ENCODE measurements at regions not wholly inside any gene's neighbourhood (a gene's known extent, or its start where the extent isn't known, plus 50 kb on each side); places are given as distances from the start of the nearest gene placed in this dataset.

- Mint-ChIP-seq H3K4me3 (no peak overlapping the region), H3K27me3 (ENCODE audit: low read depth in 3 of 3) (no peaks in the 10 kb centered on the region), H3K27ac (no peak overlapping the region), H3K4me1 (no peaks in the 10 kb centered on the region), H3K9me3 (peaks cover 12 to 59% (median 32%) of the 10 kb centered on the region in 6 donors), H3K36me3 (no peaks in the 10 kb centered on the region)
- no peak for DNase-seq
These were observed 652.5 kb downstream of the AMY1C start for GRCh38 chr1:104402178-104402577.

GRCh38 chr1:104403883-104404282 lies 654.2 kb downstream of the AMY1C start:
- no peak overlapping the region for H3K4me3 Mint-ChIP-seq
- no peaks in the 10 kb centered on the region for H3K4me1 Mint-ChIP-seq
- peaks cover 2 to 52% (median 32%) of the 10 kb centered on the region in 6 donors for H3K9me3 Mint-ChIP-seq
- H3K36me3 Mint-ChIP-seq = no peaks in the 10 kb centered on the region
- H3K27me3 Mint-ChIP-seq (ENCODE audit: low read depth in 3 of 3) = no peaks in the 10 kb centered on the region
- H3K27ac Mint-ChIP-seq = no peak overlapping the region
- no peak for DNase-seq

DNA sequence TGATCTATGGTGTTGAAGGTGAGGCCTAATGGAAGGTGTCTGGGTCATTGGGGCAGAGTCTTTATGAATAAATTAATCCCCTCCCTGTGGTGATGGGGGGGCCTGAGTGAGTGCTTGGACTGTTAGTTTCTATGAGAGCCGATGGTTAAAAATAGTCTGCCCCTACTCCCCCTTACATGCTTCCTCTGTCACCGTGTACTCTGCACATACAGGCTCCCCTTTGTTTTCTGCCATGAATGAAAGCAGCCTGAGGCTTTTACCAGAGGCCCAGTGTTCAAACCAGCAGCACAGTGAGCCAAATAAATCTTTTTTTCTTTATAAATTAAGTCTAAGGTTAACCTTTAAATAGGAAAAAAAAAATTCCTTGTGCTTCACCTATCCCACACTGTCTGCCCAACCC lies 657.0 kb downstream of the AMY1C start:
- peaks cover 2 to 52% (median 29%) of the 10 kb centered on the region in 6 donors for H3K9me3 Mint-ChIP-seq
- H3K4me3 Mint-ChIP-seq = no peak overlapping the region
- no peak for DNase-seq
- no peaks in the 10 kb centered on the region for H3K27me3 Mint-ChIP-seq (ENCODE audit: low read depth in 3 of 3)
- H3K36me3 Mint-ChIP-seq = no peaks in the 10 kb centered on the region
- no peaks in the 10 kb centered on the region for H3K4me1 Mint-ChIP-seq
- no peak overlapping the region for H3K27ac Mint-ChIP-seq

DNA sequence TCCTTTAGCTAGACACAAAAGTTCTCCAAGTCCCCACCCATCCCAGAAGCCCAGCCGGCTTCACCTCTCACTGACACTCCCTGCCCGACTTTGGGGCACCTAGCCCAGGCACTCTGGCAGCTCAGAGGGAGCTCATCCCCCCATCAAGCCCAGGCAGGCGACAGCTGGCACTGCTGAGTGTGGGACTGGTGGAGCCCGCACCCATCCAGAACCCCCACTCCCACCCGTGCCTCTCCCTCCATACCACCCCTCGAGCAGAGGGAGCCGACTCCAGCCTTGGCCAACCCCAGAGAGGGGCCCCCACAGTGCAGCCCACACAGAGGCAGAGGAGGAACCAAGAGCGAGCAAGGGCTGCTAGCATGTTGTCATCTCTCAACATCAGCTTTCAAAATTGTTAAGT lies 658.6 kb downstream of the AMY1C start:
- H3K27ac Mint-ChIP-seq = no peak overlapping the region
- H3K4me1 Mint-ChIP-seq = no peaks in the 10 kb centered on the region
- no peaks in the 10 kb centered on the region for H3K27me3 Mint-ChIP-seq (ENCODE audit: low read depth in 3 of 3)
- peaks cover 2 to 47% (median 32%) of the 10 kb centered on the region in 6 donors for H3K9me3 Mint-ChIP-seq
- no peak for DNase-seq
- no peak overlapping the region for H3K4me3 Mint-ChIP-seq
- no peaks in the 10 kb centered on the region for H3K36me3 Mint-ChIP-seq

DNA sequence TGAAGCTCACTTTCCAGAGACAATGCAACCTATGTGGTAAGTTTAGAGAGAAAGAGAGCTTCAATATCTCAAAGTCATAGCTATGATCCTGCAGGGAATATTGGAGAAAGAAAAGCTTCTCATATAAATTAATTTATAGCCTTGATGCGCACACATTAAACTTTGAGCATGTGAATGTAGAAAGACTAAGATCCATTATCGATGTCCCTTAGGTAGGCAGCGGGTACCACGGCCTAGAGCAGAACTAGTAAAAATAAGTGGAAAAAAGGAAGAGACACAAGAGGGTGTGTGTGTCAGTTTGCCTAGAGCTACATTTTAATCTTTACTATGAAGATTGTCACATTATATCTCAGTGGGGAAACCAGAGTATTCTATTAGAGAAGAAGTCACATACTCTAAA lies 685.6 kb downstream of the AMY1C start:
- Mint-ChIP-seq H3K4me3 (no peak overlapping the region), H3K27ac (no peak overlapping the region), H3K27me3 (ENCODE audit: low read depth in 3 of 3) (no peaks in the 10 kb centered on the region), H3K36me3 (no peaks in the 10 kb centered on the region), H3K9me3 (peaks cover 4 to 38% (median 18%) of the 10 kb centered on the region in 6 donors), H3K4me1 (no peaks in the 10 kb centered on the region)
- DNase-seq = no peak

GRCh38 chr1:104440011-104440410 lies 690.3 kb downstream of the AMY1C start:
- DNase-seq = no peak
- Mint-ChIP-seq H3K36me3 (no peaks in the 10 kb centered on the region), H3K4me3 (no peak overlapping the region), H3K4me1 (no peaks in the 10 kb centered on the region), H3K27ac (no peak overlapping the region), H3K9me3 (peaks cover 4 to 72% (median 27%) of the 10 kb centered on the region in 6 donors), H3K27me3 (ENCODE audit: low read depth in 3 of 3) (peaks cover 0 to 1% (median 0%) of the 10 kb centered on the region in 3 donors)

DNA sequence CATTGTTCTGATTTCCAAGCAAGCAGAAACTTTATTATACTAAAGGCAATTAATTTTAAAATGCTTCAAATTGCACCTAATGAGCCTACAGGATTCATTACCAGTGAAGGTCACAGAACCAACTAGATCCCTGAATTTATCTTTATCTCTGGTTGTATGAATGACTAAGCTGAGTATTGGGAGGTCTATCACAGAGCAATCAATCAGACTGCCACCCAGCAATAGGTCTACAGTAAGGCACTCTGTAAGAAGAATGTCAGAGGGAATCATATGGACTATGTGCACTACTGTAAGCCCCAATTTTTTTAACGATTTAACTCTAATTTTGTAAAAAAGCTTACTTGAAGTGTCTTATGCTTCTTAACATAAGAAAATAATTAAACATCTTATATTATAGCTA lies 707.0 kb downstream of the AMY1C start:
- Mint-ChIP-seq H3K4me3 (no peak overlapping the region), H3K36me3 (peaks cover 0 to 4% (median 0%) of the 10 kb centered on the region in 3 donors)

GRCh38 chr1:104459886-104460285 lies 710.2 kb downstream of the AMY1C start:
- Mint-ChIP-seq H3K4me3 (no peak overlapping the region), H3K36me3 (peaks cover 0 to 4% (median 0%) of the 10 kb centered on the region in 3 donors), H3K9me3 (peaks cover 11 to 56% (median 41%) of the 10 kb centered on the region in 6 donors), H3K4me1 (no peaks in the 10 kb centered on the region), H3K27ac (no peak overlapping the region), H3K27me3 (ENCODE audit: low read depth in 3 of 3) (peaks cover 0 to 2% (median 1%) of the 10 kb centered on the region in 3 donors)
- no peak for DNase-seq

More for the DNA sequence above, 707.0 kb downstream of the AMY1C start:
- DNase-seq = no peak
- Mint-ChIP-seq H3K9me3 (peaks cover 18 to 65% (median 44%) of the 10 kb centered on the region in 6 donors), H3K27me3 (ENCODE audit: low read depth in 3 of 3) (no peaks in the 10 kb centered on the region), H3K27ac (no peak overlapping the region), H3K4me1 (no peaks in the 10 kb centered on the region)

- no peaks in the 10 kb centered on the region for H3K4me1 Mint-ChIP-seq
- H3K9me3 Mint-ChIP-seq = peaks cover 11 to 59% (median 38%) of the 10 kb centered on the region in 6 donors
- no peak overlapping the region for H3K4me3 Mint-ChIP-seq
- H3K36me3 Mint-ChIP-seq = peaks cover 0 to 4% (median 0%) of the 10 kb centered on the region in 3 donors
- peaks cover 0 to 2% (median 1%) of the 10 kb centered on the region in 3 donors for H3K27me3 Mint-ChIP-seq (ENCODE audit: low read depth in 3 of 3)
- no peak for DNase-seq
- H3K27ac Mint-ChIP-seq = no peak overlapping the region
These were observed 711.2 kb downstream of the AMY1C start for GRCh38 chr1:104460880-104461279.

DNA sequence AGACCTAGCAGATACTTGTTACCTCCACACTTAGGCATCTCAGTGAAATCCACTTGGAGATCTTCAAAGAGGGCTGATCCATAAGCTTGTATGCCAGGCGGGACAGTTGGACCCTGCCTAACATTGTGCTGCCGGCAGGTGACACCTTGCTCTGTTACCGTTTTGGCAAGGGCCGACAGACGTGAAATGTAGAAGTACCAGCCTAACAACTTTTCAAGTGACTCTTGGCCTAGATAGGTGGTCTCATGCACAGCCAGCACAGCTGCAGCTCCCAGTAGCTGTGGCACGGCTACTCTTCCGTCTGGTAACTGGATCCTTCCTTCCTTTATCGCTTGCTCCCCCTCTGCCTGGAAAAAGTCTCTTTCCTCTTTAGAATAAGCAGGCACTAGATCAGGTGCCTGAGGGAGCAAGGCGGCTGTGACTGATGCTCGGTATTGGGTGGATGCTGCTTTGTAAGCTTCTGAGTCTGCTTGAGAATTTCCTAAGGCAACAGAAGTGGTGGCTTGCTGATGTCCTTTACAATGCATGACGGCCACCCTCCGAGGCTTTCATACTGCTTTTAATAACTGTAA lies 713.5 kb downstream of the AMY1C start:
- Mint-ChIP-seq H3K36me3 (peaks cover 0 to 4% (median 0%) of the 10 kb centered on the region in 3 donors), H3K27ac (no peak overlapping the region), H3K4me1 (no peaks in the 10 kb centered on the region), H3K9me3 (peaks cover 18 to 77% (median 42%) of the 10 kb centered on the region in 6 donors), H3K27me3 (ENCODE audit: low read depth in 3 of 3) (peaks cover 0 to 6% (median 3%) of the 10 kb centered on the region in 3 donors), H3K4me3 (no peak overlapping the region)
- no peak for DNase-seq

- no peak overlapping the region for H3K27ac Mint-ChIP-seq
- DNase-seq = no peak
- no peaks in the 10 kb centered on the region for H3K4me1 Mint-ChIP-seq
- H3K4me3 Mint-ChIP-seq = no peak overlapping the region
- peaks cover 7 to 66% (median 38%) of the 10 kb centered on the region in 6 donors for H3K9me3 Mint-ChIP-seq
- H3K36me3 Mint-ChIP-seq = no peaks in the 10 kb centered on the region
- peaks cover 0 to 8% (median 4%) of the 10 kb centered on the region in 3 donors for H3K27me3 Mint-ChIP-seq (ENCODE audit: low read depth in 3 of 3)
These were observed 716.4 kb downstream of the AMY1C start for GRCh38 chr1:104466068-104466467.

DNA sequence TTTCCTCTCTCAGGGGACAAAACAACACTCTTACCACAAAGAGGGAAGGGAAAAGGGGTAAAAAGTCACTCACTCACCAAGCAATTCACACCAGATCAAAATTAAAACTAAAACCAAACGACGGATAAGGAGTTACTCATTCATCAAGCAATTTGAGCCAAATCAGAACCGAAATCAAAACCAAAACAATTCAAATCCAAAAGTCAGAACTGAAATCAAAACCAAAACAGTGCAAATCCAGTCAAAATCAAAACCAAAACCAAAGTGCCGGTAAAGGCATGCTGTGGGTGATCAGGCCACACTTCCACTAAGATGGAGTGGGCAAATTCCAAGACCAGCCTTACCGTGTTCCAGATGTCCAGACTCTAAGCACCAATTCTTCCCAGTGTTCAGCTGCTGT lies 717.9 kb downstream of the AMY1C start:
- Mint-ChIP-seq H3K4me1 (no peaks in the 10 kb centered on the region), H3K4me3 (no peak overlapping the region), H3K9me3 (peaks cover 7 to 60% (median 33%) of the 10 kb centered on the region in 6 donors), H3K27me3 (ENCODE audit: low read depth in 3 of 3) (peaks cover 0 to 8% (median 4%) of the 10 kb centered on the region in 3 donors), H3K36me3 (no peaks in the 10 kb centered on the region), H3K27ac (no peak overlapping the region)
- no peak for DNase-seq

GRCh38 chr1:104468282-104468681 lies 718.6 kb downstream of the AMY1C start:
- peaks cover 0 to 8% (median 3%) of the 10 kb centered on the region in 3 donors for H3K27me3 Mint-ChIP-seq (ENCODE audit: low read depth in 3 of 3)
- DNase-seq = no peak
- no peak overlapping the region for H3K4me3 Mint-ChIP-seq
- H3K4me1 Mint-ChIP-seq = no peaks in the 10 kb centered on the region
- H3K9me3 Mint-ChIP-seq = peaks cover 7 to 60% (median 33%) of the 10 kb centered on the region in 6 donors
- no peak overlapping the region for H3K27ac Mint-ChIP-seq
- no peaks in the 10 kb centered on the region for H3K36me3 Mint-ChIP-seq

GRCh38 chr1:104476126-104476525 lies 726.4 kb downstream of the AMY1C start:
- DNase-seq = no peak
- no peaks in the 10 kb centered on the region for H3K4me1 Mint-ChIP-seq
- peaks cover 5 to 47% (median 19%) of the 10 kb centered on the region in 6 donors for H3K9me3 Mint-ChIP-seq
- H3K27me3 Mint-ChIP-seq (ENCODE audit: low read depth in 3 of 3) = no peaks in the 10 kb centered on the region
- H3K36me3 Mint-ChIP-seq = no peaks in the 10 kb centered on the region
- H3K4me3 Mint-ChIP-seq = no peak overlapping the region
- H3K27ac Mint-ChIP-seq = no peak overlapping the region

Data from immature natural killer cell (primary cell).